ENCODE measurements at regions not wholly inside any gene's neighbourhood (a gene's known extent, or its start where the extent isn't known, plus 50 kb on each side); places are given as distances from the start of the nearest gene placed in this dataset.

GRCh38 chr12:91880528-91880927, 265.1 kb downstream of the BTG1 start:
- TF ChIP-seq ZNF274 (IDR thresholded peaks at IDR 0.05; ENCODE audit: low read depth, low read length) (no peak), YY1 (IDR thresholded peaks at IDR 0.05; ENCODE audit: insufficient read depth, insufficient read length) (no peak), SUZ12 (IDR thresholded peaks at IDR 0.05; ENCODE audit: extremely low read depth, insufficient read depth, insufficient read length) (no peak)
